ENCODE measurements at regions not wholly inside any gene's neighbourhood (a gene's known extent, or its start where the extent isn't known, plus 50 kb on each side); places are given as distances from the start of the nearest gene placed in this dataset.
A peak's percentile ranks its signal among the peaks of the same experiment; 100 is the strongest.

GRCh38 chrX:1784773-1785172 is 169.9 kb downstream of the ASMT start:
- Mint-ChIP-seq H3K4me1 (no peaks in the 10 kb centered on the region; the same call in 1 of the 2 replicates), H3K9me3 (peaks cover 42% of the 10 kb centered on the region), H3K36me3 (peaks cover 15% of the 10 kb centered on the region), H3K27ac (no peak overlapping the region), H3K27me3 (ENCODE audit: low read depth) (no peaks in the 10 kb centered on the region), H3K4me3 (no peak overlapping the region)
- TF ChIP-seq HMGXB4 (CRISPR knock-in tag; IDR thresholded peaks at IDR 0.05): no peak
- TF ChIP-seq CTCF (IDR thresholded peaks at IDR 0.05): 0 out of 2 replicates have a peak, but pooled peaks have one; percentile 33
- ATAC-seq (no peak), DNase-seq (ENCODE audit: low spot score) (no peak)
- POLR2A ChIA-PET: no interaction called here
- CTCF ChIA-PET: no interaction called here

DNA sequence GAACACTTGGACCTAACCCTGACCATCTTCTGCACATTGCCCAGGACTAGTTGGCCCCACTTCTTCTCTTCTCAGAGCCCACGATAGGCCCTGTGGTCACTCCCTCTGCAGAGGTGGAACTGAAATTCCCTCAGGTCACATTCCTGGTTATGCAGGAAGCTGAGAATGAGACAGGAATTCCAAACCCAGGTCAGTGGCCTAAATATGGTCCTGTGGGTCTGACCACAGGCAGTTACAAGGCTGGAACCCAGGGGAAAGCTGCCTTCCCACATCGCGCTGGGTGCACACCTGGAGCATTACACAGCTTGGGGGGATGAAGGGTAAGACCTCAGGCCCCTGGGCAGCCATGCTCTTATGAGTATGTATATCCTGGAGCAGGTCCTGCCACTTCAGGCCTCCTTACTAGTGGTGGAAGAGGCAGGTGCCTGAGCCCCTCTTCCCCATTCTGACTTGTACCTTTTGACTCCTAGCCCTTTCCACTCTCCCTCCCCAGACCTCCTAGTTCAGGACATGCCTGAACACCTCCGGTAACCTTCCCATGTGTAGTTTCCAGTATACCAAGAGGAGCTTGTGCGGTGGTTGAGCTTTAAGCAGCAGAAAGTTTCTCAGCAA is 173.5 kb downstream of the ASMT start:
- H3K27ac Mint-ChIP-seq: no peak overlapping the region
- peaks cover 39% of the 10 kb centered on the region for H3K9me3 Mint-ChIP-seq
- CTCF ChIA-PET: no interaction called here
- H3K27me3 Mint-ChIP-seq (ENCODE audit: low read depth): no peaks in the 10 kb centered on the region
- no peak for ATAC-seq
- H3K4me3 Mint-ChIP-seq: no peak overlapping the region
- POLR2A ChIA-PET: no interaction called here
- peaks cover 15% of the 10 kb centered on the region for H3K36me3 Mint-ChIP-seq
- no peaks in the 10 kb centered on the region for H3K4me1 Mint-ChIP-seq
- TF ChIP-seq, protein P1, sequence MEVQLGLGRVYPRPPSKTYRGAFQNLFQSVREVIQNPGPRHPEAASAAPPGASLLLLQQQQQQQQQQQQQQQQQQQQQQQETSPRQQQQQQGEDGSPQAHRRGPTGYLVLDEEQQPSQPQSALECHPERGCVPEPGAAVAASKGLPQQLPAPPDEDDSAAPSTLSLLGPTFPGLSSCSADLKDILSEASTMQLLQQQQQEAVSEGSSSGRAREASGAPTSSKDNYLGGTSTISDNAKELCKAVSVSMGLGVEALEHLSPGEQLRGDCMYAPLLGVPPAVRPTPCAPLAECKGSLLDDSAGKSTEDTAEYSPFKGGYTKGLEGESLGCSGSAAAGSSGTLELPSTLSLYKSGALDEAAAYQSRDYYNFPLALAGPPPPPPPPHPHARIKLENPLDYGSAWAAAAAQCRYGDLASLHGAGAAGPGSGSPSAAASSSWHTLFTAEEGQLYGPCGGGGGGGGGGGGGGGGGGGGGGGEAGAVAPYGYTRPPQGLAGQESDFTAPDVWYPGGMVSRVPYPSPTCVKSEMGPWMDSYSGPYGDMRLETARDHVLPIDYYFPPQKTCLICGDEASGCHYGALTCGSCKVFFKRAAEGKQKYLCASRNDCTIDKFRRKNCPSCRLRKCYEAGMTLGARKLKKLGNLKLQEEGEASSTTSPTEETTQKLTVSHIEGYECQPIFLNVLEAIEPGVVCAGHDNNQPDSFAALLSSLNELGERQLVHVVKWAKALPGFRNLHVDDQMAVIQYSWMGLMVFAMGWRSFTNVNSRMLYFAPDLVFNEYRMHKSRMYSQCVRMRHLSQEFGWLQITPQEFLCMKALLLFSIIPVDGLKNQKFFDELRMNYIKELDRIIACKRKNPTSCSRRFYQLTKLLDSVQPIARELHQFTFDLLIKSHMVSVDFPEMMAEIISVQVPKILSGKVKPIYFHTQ (CRISPR knock-in tag; IDR thresholded peaks at IDR 0.05): no peak
- TF ChIP-seq SMAD3 (CRISPR knock-in tag; IDR thresholded peaks at IDR 0.05; ENCODE audit: borderline replicate concordance) (no peak), NR3C1 (CRISPR knock-in tag; conservative IDR thresholded peaks at IDR 0.05; ENCODE audit: low read depth) (no peak), TCF7 (CRISPR knock-in tag; IDR thresholded peaks at IDR 0.05; ENCODE audit: low read depth) (no peak), ZNF317 (CRISPR knock-in tag; IDR thresholded peaks at IDR 0.05; ENCODE audit: borderline replicate concordance, low read depth) (no peak), AFF4 (CRISPR knock-in tag; IDR thresholded peaks at IDR 0.05; ENCODE audit: borderline replicate concordance) (no peak), SMAD4 (CRISPR knock-in tag; IDR thresholded peaks at IDR 0.05) (no peak), ZSCAN18 (CRISPR knock-in tag; IDR thresholded peaks at IDR 0.05) (no peak), ATF3 (CRISPR knock-in tag; conservative IDR thresholded peaks at IDR 0.05) (no peak), NFATC4 (CRISPR knock-in tag; IDR thresholded peaks at IDR 0.05) (no peak), ZNF219 (CRISPR knock-in tag; IDR thresholded peaks at IDR 0.05; ENCODE audit: borderline replicate concordance) (no peak), ZNF396 (CRISPR knock-in tag; IDR thresholded peaks at IDR 0.05; ENCODE audit: borderline replicate concordance) (no peak), ZNF416 (CRISPR knock-in tag; IDR thresholded peaks at IDR 0.05) (no peak), FOXK1 (CRISPR knock-in tag; IDR thresholded peaks at IDR 0.05) (no peak)
- TF ChIP-seq, protein P2, sequence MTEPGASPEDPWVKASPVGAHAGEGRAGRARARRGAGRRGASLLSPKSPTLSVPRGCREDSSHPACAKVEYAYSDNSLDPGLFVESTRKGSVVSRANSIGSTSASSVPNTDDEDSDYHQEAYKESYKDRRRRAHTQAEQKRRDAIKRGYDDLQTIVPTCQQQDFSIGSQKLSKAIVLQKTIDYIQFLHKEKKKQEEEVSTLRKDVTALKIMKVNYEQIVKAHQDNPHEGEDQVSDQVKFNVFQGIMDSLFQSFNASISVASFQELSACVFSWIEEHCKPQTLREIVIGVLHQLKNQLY (CRISPR knock-in tag; IDR thresholded peaks at IDR 0.05): no peak
- TF ChIP-seq, protein P3, sequence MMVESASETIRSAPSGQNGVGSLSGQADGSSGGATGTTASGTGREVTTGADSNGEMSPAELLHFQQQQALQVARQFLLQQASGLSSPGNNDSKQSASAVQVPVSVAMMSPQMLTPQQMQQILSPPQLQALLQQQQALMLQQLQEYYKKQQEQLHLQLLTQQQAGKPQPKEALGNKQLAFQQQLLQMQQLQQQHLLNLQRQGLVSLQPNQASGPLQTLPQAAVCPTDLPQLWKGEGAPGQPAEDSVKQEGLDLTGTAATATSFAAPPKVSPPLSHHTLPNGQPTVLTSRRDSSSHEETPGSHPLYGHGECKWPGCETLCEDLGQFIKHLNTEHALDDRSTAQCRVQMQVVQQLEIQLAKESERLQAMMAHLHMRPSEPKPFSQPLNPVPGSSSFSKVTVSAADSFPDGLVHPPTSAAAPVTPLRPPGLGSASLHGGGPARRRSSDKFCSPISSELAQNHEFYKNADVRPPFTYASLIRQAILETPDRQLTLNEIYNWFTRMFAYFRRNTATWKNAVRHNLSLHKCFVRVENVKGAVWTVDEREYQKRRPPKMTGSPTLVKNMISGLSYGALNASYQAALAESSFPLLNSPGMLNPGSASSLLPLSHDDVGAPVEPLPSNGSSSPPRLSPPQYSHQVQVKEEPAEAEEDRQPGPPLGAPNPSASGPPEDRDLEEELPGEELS (CRISPR knock-in tag; IDR thresholded peaks at IDR 0.05): no peak
- no peak for DNase-seq (ENCODE audit: low spot score)
